GM12878 (cell line): ENCODE measurements at regions not wholly inside any gene's neighbourhood (a gene's known extent, or its start where the extent isn't known, plus 50 kb on each side); places are given as distances from the start of the nearest gene placed in this dataset.

Experiments
- ATAC-seq: fragments of 200-7000 bp; cut with Tn5 transposase; 3 replicates; pipeline ENCODE4 v1.9.1; 2020; ENCODE audit warnings: mild to moderate bottlenecking, moderate library complexity
- BruUV-seq: library from RNA; stranded (reverse); fragments of 400-500 nt; replicated peaks from 2 replicates; lab custom pipeline; 2021; lab: Mats Ljungman, UMichigan
- CTCF ChIA-PET: fragments of 300-600 bp; sonication (Branson Sonifier 250); formaldehyde crosslinking; extraction: SDS; loops from one replicate; lab custom pipeline; 2021; ENCODE audit warnings: inconsistent platforms; lab: Yijun Ruan, JAX
- POLR2A ChIA-PET: fragments of 350-600 bp; formaldehyde crosslinking; extraction: SDS; loops from one replicate; lab custom pipeline; 2021; ENCODE audit warnings: inconsistent platforms; lab: Charles Lee
- RAD21 ChIA-PET: fragments of 300-600 bp; sonication (Branson Sonifier 250); formaldehyde crosslinking; loops from one replicate; lab custom pipeline; 2023; ENCODE audit warnings: antibody characterized with exemption; ENCODE audit not compliant: unreplicated experiment; lab: Charles Lee
- SMC1A ChIA-PET: fragments of 300-600 bp; sonication (Branson Sonifier 250); formaldehyde crosslinking; loops from one replicate; lab custom pipeline; 2023; ENCODE audit not compliant: unreplicated experiment, uncharacterized antibody; lab: Charles Lee
- DNase-seq: peaks from one replicate; pipeline ENCODE4 v3.0.0-alpha.2; 2011; ENCODE audit warnings: low read depth, low spot score
- FAIRE-seq: peaks from 3 replicates; lab custom pipeline; 2011; peaks lifted over from hg19 to GRCh38; lab: Jason Lieb, UNC
- H2AFZ ChIP-seq: 2 replicates; pipeline ENCODE4 v1.6.0; 2011; ENCODE audit warnings: low read depth, low read length, control low read depth; ENCODE audit not compliant: control insufficient read depth
- H3K27ac ChIP-seq: 2 replicates; pipeline ENCODE4 v1.5.1; 2011; ENCODE audit warnings: control low read depth; ENCODE audit not compliant: control insufficient read depth, insufficient read depth
- H3K27me3 ChIP-seq, 2 experiments: replicated peaks in 1 of 2; 2 replicates each; pipeline versions ENCODE4 v1.6.0 to v1.6.1; 2011; ENCODE audit warnings: low read length in 1 of 2; ENCODE audit not compliant: control insufficient read depth in 2 of 2, insufficient read depth in 2 of 2
- H3K36me3 ChIP-seq, 2 experiments: 2 replicates each; pipeline ENCODE4 v1.5.1; 2011; ENCODE audit warnings: low read length in 1 of 2; ENCODE audit not compliant: control insufficient read depth in 2 of 2, insufficient read depth in 2 of 2
- H3K4me1 ChIP-seq: 2 replicates; pipeline ENCODE4 v1.6.1; 2011; ENCODE audit warnings: mild to moderate bottlenecking, low read length, moderate library complexity, mixed read lengths; ENCODE audit not compliant: control insufficient read depth, insufficient read depth
- H3K4me2 ChIP-seq: 2 replicates; pipeline ENCODE4 v1.6.0; 2011; ENCODE audit warnings: control low read depth; ENCODE audit not compliant: control insufficient read depth, insufficient read depth
- H3K4me3 ChIP-seq: fragments of 200-600 bp; sonication (generic); 2 replicates; pipeline ENCODE4 v1.5.1; 2016
- H3K79me2 ChIP-seq: 2 replicates; pipeline ENCODE4 v1.6.0; 2011; ENCODE audit warnings: low read length; ENCODE audit not compliant: control insufficient read depth, insufficient read depth
- H3K9ac ChIP-seq: 2 replicates; pipeline ENCODE4 v1.8.0; 2011; ENCODE audit warnings: low read length, control low read depth, mixed read lengths; ENCODE audit not compliant: control insufficient read depth, insufficient read depth
- H3K9me3 ChIP-seq: replicated peaks from 3 replicates; pipeline ENCODE4 v1.5.1; 2011; ENCODE audit warnings: mild to moderate bottlenecking, low read length; ENCODE audit not compliant: control insufficient read depth, insufficient read depth
- H4K20me1 ChIP-seq: 2 replicates; pipeline ENCODE4 v1.6.0; 2011; ENCODE audit not compliant: control insufficient read depth, insufficient read depth
- CHD1 ChIP-seq: IDR thresholded peaks from 2 replicates; pipeline ENCODE4 v1.6.1; 2012; ENCODE audit warnings: low read depth, low read length, improper control_type of control experiment
- EED ChIP-seq: sonication (generic); IDR thresholded peaks from 2 replicates; pipeline ENCODE4 v1.6.1; 2016; ENCODE audit warnings: antibody characterized with exemption, low read depth
- EZH2 ChIP-seq: IDR thresholded peaks from 2 replicates; pipeline ENCODE4 v1.6.1; 2012; ENCODE audit warnings: low read depth, mild to moderate bottlenecking, control low read depth, inconsistent platforms, low read length, borderline replicate concordance; ENCODE audit not compliant: control insufficient read depth
- GABPA ChIP-seq: IDR thresholded peaks from 2 replicates; pipeline ENCODE4 v1.6.1; 2014; ENCODE audit warnings: antibody characterized with exemption, low read depth, mild to moderate bottlenecking, inconsistent platforms
- IKZF1 ChIP-seq: fragments of 450-650 bp; conservative IDR thresholded peaks from 2 replicates; pipeline ENCODE4 v1.6.1; 2017; ENCODE audit warnings: antibody characterized with exemption, mild to moderate bottlenecking
- JUND ChIP-seq: IDR thresholded peaks from 2 replicates; pipeline ENCODE4 v1.6.1; 2012; ENCODE audit warnings: low read depth, mild to moderate bottlenecking, low read length, improper control_type of control experiment, moderate library complexity
- KAT2A ChIP-seq: conservative IDR thresholded peaks from 2 replicates; pipeline ENCODE4 v1.6.1; 2011; ENCODE audit warnings: low read depth, low read length; ENCODE audit not compliant: control insufficient read depth
- MEF2B ChIP-seq: fragments of 450-650 bp; IDR thresholded peaks from 2 replicates; pipeline ENCODE4 v1.6.1; 2018; ENCODE audit warnings: mild to moderate bottlenecking, moderate library complexity; ENCODE audit not compliant: partially characterized antibody, poor library complexity, severe bottlenecking
- MYC ChIP-seq: IDR thresholded peaks from 2 replicates; pipeline ENCODE4 v1.6.1; 2011; ENCODE audit warnings: mild to moderate bottlenecking, low read length, moderate library complexity, inconsistent platforms; ENCODE audit not compliant: insufficient read depth, insufficient replicate concordance, insufficient read length, severe bottlenecking
- POLR2A ChIP-seq: IDR thresholded peaks from 2 replicates; pipeline ENCODE4 v1.6.1; 2011; ENCODE audit warnings: low read depth, mild to moderate bottlenecking, low read length
- RBBP5 ChIP-seq: fragments of 200-600 bp; sonication (generic); conservative IDR thresholded peaks from 2 replicates; pipeline ENCODE4 v1.6.1; 2016
- SREBF2 ChIP-seq: IDR thresholded peaks from 2 replicates; pipeline ENCODE4 v1.6.1; 2012; ENCODE audit warnings: mild to moderate bottlenecking, low read length
- SRF ChIP-seq, 2 experiments: IDR thresholded peaks; 2 replicates each; pipeline ENCODE4 v1.6.1; 2011; ENCODE audit warnings: low read depth in 2 of 2, low read length in 2 of 2, mild to moderate bottlenecking in 1 of 2, moderate library complexity in 1 of 2
- ZBED1 ChIP-seq: IDR thresholded peaks from 2 replicates; pipeline ENCODE4 v1.6.1; 2016; ENCODE audit warnings: borderline replicate concordance
- WGBS: methylation state at CpG from one replicate; pipeline ENCODE4 v1.1.6; 2016; ENCODE audit warnings: low lambda C conversion rate; ENCODE audit not compliant: insufficient replicate concordance, insufficient coverage; ENCODE audit errors: missing lambda C conversion rate; 5-methylcytosine and 5-hydroxymethylcytosine counted together
- in situ Hi-C: fragments of 300-500 bp; cut with MboI; formaldehyde crosslinking; loops from 9 replicates; pipeline ENCODE4 v1.14.3; 2018; ENCODE audit warnings: mixed read lengths
- intact Hi-C: fragments of 100-400 bp; cut with micrococcal nuclease; formaldehyde crosslinking; loops from one replicate; pipeline ENCODE4 v1.14.2; 2022; ENCODE audit not compliant: unreplicated experiment
- TF ChIP-seq, protein P1 (sequence below): fragments of 450-650 bp; IDR thresholded peaks from 2 replicates; pipeline ENCODE4 v1.6.1; 2017; ENCODE audit warnings: mild to moderate bottlenecking
- TF ChIP-seq, protein P2 (sequence below): fragments of 150-350 bp; IDR thresholded peaks from 2 replicates; pipeline ENCODE4 v1.6.1; 2014; ENCODE audit warnings: mild to moderate bottlenecking, low read depth, low read length

DNA sequence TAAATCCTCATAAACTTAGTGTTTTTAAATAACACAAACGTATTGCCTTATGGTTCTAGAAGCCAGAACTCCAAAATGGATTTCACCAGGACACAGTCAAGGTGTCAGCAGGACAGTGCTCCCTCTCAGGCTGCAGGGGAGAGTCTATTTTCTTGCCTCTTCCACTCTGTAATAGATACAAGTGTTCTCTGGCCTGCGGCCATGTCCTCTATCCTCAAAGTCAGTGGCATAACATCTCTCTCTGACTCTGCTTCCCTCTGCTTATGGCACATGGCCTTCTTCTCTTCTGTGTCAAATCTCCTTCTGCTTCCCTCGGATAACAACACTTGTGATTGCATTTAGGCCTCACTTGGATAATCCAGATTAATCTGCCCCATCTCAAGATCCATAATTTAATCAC lies 129.4 kb upstream of the OR13F1 start:
- in situ Hi-C loops (loop anchor here (25.0 kb wide), 1 partner anchor 987 kb away; no protein-coding TSS in a partner anchor), intact Hi-C loops (no loop called here)
- ChIA-PET POLR2A (no interaction called here), SMC1A (no interaction called here), RAD21 (no interaction called here), CTCF (no interaction called here)
- BruUV-seq: no TSS peak
- Histone ChIP-seq H3K27me3 (no peaks in the 10 kb centered on the region), H3K4me3 (no peak overlapping the region), H3K4me1 (no peaks in the 10 kb centered on the region), H3K4me2 (no peak overlapping the region), H3K27ac (no peak overlapping the region), H2AFZ (no peak overlapping the region), H4K20me1 (no peaks in the 10 kb centered on the region), H3K9me3 (no peaks in the 10 kb centered on the region), H3K36me3 (no peaks in the 10 kb centered on the region), H3K9ac (no peak overlapping the region), H3K79me2 (no peaks in the 10 kb centered on the region)
- DNase-seq (no peak), FAIRE-seq (no peak), ATAC-seq (no peak)
- TF ChIP-seq IKZF1 (no peak), POLR2A (no peak), JUND (no peak), MEF2B (no peak), KAT2A (no peak)
- 7% methylated on average over 3 of the region's 3 CpGs for WGBS

DNA sequence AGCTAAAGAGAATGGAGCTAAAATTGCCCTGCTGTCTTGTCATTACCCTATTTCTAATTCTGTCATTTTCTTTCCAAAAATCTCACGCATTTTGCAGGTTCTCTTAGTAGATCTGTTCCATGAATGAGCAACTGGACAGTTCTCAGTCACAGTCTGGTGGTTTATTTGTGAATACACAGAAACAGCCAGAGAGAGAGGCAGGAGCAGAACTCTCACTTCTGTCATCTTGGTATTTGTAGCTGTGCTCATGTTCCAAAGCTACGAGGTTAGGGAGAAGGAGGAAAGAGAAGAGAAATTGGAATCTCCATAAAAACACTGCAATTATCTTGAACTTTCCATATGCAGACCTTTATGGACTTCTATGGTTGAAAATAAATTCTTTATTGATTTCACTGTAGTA lies 118.0 kb upstream of the OR13F1 start:
- Histone ChIP-seq H2AFZ (no peak overlapping the region), H4K20me1 (no peaks in the 10 kb centered on the region), H3K27me3 (no peaks in the 10 kb centered on the region), H3K79me2 (no peaks in the 10 kb centered on the region), H3K9ac (no peak overlapping the region), H3K9me3 (no peaks in the 10 kb centered on the region), H3K4me2 (no peak overlapping the region), H3K4me3 (no peak overlapping the region), H3K27ac (no peak overlapping the region), H3K36me3 (no peaks in the 10 kb centered on the region), H3K4me1 (no peaks in the 10 kb centered on the region)
- no peak for FAIRE-seq
- intact Hi-C loops (loop anchor here (1.0 to 10.0 kb wide), 4 partner anchors 209 to 987 kb away; partner anchors contain the start of gene NIPSNAP3A), in situ Hi-C loops (loop anchor here (10.0 to 25.0 kb wide), 2 partner anchors 211 to 999 kb away; no protein-coding TSS in a partner anchor)
- BruUV-seq: no TSS peak
- ChIA-PET RAD21 (interaction anchor here (1.0 to 1.8 kb wide), 7 partner anchors 27 to 596 kb away, joined by 3 to 18 read pairs (median 4); no protein-coding TSS in a partner anchor), CTCF (interaction anchor here (0.8 to 4.3 kb wide), 24 partner anchors 10 to 1755 kb away, joined by 3 to 48 read pairs (median 3); no protein-coding TSS in a partner anchor), POLR2A (no interaction called here), SMC1A (interaction anchor here (0.6 to 2.8 kb wide), 10 partner anchors 10 to 596 kb away, joined by 3 to 38 read pairs (median 3); no protein-coding TSS in a partner anchor)
- no peak for ATAC-seq
- 5% methylated on average over 2 of the region's 2 CpGs for WGBS
- no peak for DNase-seq
- TF ChIP-seq, protein P1, sequence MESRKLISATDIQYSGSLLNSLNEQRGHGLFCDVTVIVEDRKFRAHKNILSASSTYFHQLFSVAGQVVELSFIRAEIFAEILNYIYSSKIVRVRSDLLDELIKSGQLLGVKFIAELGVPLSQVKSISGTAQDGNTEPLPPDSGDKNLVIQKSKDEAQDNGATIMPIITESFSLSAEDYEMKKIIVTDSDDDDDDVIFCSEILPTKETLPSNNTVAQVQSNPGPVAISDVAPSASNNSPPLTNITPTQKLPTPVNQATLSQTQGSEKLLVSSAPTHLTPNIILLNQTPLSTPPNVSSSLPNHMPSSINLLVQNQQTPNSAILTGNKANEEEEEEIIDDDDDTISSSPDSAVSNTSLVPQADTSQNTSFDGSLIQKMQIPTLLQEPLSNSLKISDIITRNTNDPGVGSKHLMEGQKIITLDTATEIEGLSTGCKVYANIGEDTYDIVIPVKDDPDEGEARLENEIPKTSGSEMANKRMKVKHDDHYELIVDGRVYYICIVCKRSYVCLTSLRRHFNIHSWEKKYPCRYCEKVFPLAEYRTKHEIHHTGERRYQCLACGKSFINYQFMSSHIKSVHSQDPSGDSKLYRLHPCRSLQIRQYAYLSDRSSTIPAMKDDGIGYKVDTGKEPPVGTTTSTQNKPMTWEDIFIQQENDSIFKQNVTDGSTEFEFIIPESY: no peak
- TF ChIP-seq SREBF2 (no peak), RBBP5 (no peak), SRF (IDR thresholded peaks at IDR 0.05; ENCODE audit: low read depth in 2 of 2, low read length in 2 of 2) (no peak), GABPA (no peak), MYC (no peak), EED (no peak), CHD1 (no peak), EZH2 (no peak), ZBED1 (no peak)
- TF ChIP-seq, protein P2, sequence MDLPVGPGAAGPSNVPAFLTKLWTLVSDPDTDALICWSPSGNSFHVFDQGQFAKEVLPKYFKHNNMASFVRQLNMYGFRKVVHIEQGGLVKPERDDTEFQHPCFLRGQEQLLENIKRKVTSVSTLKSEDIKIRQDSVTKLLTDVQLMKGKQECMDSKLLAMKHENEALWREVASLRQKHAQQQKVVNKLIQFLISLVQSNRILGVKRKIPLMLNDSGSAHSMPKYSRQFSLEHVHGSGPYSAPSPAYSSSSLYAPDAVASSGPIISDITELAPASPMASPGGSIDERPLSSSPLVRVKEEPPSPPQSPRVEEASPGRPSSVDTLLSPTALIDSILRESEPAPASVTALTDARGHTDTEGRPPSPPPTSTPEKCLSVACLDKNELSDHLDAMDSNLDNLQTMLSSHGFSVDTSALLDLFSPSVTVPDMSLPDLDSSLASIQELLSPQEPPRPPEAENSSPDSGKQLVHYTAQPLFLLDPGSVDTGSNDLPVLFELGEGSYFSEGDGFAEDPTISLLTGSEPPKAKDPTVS: no peak
